ENCODE measurements at regions not wholly inside any gene's neighbourhood (a gene's known extent, or its start where the extent isn't known, plus 50 kb on each side); places are given as distances from the start of the nearest gene placed in this dataset.

DNA sequence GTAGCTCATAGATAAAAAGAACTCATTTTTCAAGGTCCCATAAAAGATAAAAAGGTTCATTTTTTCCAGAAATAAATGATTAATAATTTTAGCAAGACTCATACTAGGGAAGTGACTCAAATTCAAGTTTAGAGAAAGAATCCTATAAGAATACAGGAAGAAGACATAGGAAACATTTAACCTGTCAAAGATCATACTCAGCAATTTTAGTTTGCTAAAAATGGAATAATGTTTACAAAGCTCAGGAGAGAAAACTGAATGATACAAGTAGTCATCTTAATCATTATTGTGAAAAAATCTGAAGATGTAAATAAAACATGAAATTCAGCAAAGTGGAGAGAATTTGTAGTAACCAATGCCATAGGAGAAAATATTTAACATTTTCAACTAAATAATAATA, 926.6 kb downstream of the TBC1D32 start:
- ChIA-PET CTCF (interaction anchor here (0.6 to 1.1 kb wide), 2 partner anchors 418 to 430 kb away, joined by 3 to 6 read pairs; no protein-coding TSS in a partner anchor), POLR2A (no interaction called here)
- no peaks in the 10 kb centered on the region for H3K4me1 ChIP-seq (ENCODE audit: control insufficient read depth, insufficient read depth, low read length)
- H3K9me3 ChIP-seq (ENCODE audit: control insufficient read depth, insufficient read depth, low read depth, low read length) = no peaks in the 10 kb centered on the region
- no peak overlapping the region for H3K4me3 ChIP-seq (ENCODE audit: low read depth, low read length)
- H3K36me3 ChIP-seq (ENCODE audit: control insufficient read depth in 2 of 2, insufficient read depth in 1 of 2, low read length in 2 of 2) = no peaks in the 10 kb centered on the region
- no peak overlapping the region for H3K27ac ChIP-seq (ENCODE audit: extremely low read depth, low read depth, low read length)
- no peak for TF ChIP-seq ZNF146 (tag by site-specific recombination; IDR thresholded peaks at IDR 0.05)
- TF ChIP-seq, protein P1, sequence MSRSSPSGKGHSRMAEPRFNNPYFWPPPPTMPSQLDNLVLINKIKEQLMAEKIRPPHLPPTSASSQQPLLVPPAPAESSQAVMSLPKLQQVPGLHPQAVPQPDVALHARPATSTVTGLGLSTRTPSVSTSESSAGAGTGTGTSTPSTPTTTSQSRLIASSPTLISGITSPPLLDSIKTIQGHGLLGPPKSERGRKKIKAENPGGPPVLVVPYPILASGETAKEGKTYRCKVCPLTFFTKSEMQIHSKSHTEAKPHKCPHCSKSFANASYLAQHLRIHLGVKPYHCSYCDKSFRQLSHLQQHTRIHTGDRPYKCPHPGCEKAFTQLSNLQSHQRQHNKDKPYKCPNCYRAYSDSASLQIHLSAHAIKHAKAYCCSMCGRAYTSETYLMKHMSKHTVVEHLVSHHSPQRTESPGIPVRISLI (tag by site-specific recombination; IDR thresholded peaks at IDR 0.05) = no peak
- TF ChIP-seq ZNF138 (tag by site-specific recombination; IDR thresholded peaks at IDR 0.05; ENCODE audit: borderline replicate concordance) = no peak

DNA sequence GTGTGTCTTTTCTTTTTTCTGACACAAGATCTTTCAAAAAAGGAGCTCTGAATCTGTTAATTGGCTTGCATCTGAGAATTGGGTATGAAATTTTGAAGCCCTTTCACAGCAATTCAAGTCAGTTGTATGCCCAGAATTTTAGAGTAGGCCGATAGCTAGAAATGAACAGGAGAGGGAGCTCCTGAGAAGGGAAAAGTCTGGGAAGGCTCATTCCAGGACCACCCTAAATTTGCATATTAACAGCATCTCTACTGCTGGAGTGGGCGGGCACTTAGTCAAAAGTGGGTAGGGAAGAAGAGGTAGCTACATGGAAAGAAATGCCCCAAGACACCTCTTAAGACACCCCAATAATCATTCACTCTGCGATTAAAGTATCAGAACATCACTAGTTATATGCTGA, 928.3 kb downstream of the TBC1D32 start:
- ChIA-PET CTCF (interaction anchor here (0.6 to 1.3 kb wide), 10 partner anchors 22 to 996 kb away, joined by 3 to 7 read pairs (median 4); no protein-coding TSS in a partner anchor), POLR2A (no interaction called here)
- no peaks in the 10 kb centered on the region for H3K36me3 ChIP-seq (ENCODE audit: control insufficient read depth in 2 of 2, insufficient read depth in 1 of 2, low read length in 2 of 2)
- no peak overlapping the region for H3K27ac ChIP-seq (ENCODE audit: extremely low read depth, low read depth, low read length)
- no peak overlapping the region for H3K4me3 ChIP-seq (ENCODE audit: low read depth, low read length)
- TF ChIP-seq ZNF785 (tag by site-specific recombination; IDR thresholded peaks at IDR 0.05) = no peak
- TF ChIP-seq, protein P2, sequence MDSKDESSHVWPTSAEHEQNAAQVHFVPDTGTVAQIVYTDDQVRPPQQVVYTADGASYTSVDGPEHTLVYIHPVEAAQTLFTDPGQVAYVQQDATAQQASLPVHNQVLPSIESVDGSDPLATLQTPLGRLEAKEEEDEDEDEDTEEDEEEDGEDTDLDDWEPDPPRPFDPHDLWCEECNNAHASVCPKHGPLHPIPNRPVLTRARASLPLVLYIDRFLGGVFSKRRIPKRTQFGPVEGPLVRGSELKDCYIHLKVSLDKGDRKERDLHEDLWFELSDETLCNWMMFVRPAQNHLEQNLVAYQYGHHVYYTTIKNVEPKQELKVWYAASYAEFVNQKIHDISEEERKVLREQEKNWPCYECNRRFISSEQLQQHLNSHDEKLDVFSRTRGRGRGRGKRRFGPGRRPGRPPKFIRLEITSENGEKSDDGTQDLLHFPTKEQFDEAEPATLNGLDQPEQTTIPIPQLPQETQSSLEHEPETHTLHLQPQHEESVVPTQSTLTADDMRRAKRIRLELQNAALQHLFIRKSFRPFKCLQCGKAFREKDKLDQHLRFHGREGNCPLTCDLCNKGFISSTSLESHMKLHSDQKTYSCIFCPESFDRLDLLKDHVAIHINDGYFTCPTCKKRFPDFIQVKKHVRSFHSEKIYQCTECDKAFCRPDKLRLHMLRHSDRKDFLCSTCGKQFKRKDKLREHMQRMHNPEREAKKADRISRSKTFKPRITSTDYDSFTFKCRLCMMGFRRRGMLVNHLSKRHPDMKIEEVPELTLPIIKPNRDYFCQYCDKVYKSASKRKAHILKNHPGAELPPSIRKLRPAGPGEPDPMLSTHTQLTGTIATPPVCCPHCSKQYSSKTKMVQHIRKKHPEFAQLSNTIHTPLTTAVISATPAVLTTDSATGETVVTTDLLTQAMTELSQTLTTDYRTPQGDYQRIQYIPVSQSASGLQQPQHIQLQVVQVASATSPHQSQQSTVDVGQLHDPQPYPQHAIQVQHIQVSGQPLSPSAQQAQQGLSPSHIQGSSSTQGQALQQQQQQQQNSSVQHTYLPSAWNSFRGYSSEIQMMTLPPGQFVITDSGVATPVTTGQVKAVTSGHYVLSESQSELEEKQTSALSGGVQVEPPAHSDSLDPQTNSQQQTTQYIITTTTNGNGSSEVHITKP (tag by site-specific recombination; IDR thresholded peaks at IDR 0.05) = no peak
- TF ChIP-seq GLIS1 (tag by site-specific recombination; IDR thresholded peaks at IDR 0.05) = no peak
- TF ChIP-seq ZNF654 (tag by site-specific recombination; IDR thresholded peaks at IDR 0.05; ENCODE audit: low read depth) = peak; percentile 33
- no peak for TF ChIP-seq ZNF239 (tag by site-specific recombination; IDR thresholded peaks at IDR 0.05)
- TF ChIP-seq, protein P3, sequence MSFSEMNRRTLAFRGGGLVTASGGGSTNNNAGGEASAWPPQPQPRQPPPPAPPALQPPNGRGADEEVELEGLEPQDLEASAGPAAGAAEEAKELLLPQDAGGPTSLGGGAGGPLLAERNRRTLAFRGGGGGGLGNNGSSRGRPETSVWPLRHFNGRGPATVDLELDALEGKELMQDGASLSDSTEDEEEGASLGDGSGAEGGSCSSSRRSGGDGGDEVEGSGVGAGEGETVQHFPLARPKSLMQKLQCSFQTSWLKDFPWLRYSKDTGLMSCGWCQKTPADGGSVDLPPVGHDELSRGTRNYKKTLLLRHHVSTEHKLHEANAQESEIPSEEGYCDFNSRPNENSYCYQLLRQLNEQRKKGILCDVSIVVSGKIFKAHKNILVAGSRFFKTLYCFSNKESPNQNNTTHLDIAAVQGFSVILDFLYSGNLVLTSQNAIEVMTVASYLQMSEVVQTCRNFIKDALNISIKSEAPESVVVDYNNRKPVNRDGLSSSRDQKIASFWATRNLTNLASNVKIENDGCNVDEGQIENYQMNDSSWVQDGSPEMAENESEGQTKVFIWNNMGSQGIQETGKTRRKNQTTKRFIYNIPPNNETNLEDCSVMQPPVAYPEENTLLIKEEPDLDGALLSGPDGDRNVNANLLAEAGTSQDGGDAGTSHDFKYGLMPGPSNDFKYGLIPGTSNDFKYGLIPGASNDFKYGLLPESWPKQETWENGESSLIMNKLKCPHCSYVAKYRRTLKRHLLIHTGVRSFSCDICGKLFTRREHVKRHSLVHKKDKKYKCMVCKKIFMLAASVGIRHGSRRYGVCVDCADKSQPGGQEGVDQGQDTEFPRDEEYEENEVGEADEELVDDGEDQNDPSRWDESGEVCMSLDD (tag by site-specific recombination; IDR thresholded peaks at IDR 0.05) = no peak
- H3K9me3 ChIP-seq (ENCODE audit: control insufficient read depth, insufficient read depth, low read depth, low read length) = no peaks in the 10 kb centered on the region
- no peaks in the 10 kb centered on the region for H3K4me1 ChIP-seq (ENCODE audit: control insufficient read depth, insufficient read depth, low read length)

DNA sequence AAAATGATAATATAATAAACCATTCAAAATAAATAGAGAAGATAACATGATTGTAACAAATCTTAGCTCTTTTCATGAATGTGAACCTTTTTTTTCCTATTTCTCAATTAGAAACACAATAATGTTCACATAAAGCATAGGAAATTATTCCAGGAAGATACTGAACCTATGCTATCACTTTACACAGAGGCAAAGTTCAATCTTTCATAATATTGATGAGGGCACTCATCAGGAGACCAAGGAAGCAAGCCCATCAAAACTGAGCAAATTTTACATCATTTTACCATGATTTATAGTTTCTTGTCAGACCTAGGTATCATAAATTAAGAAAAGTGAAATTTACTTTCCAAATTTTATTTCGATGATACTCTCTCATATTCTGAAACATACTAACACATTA, 938.5 kb downstream of the TBC1D32 start:
- CTCF ChIA-PET = no interaction called here
- POLR2A ChIA-PET = no interaction called here
- H3K4me3 ChIP-seq (ENCODE audit: low read depth, low read length) = no peak overlapping the region
- H3K36me3 ChIP-seq (ENCODE audit: control insufficient read depth in 2 of 2, insufficient read depth in 1 of 2, low read length in 2 of 2) = no peaks in the 10 kb centered on the region
- no peaks in the 10 kb centered on the region for H3K4me1 ChIP-seq (ENCODE audit: control insufficient read depth, insufficient read depth, low read length)
- no peaks in the 10 kb centered on the region for H3K9me3 ChIP-seq (ENCODE audit: control insufficient read depth, insufficient read depth, low read depth, low read length)
- H3K27ac ChIP-seq (ENCODE audit: extremely low read depth, low read depth, low read length) = no peak overlapping the region
- TF ChIP-seq ZNF623 (tag by site-specific recombination; IDR thresholded peaks at IDR 0.05) (no peak), ZNF510 (tag by site-specific recombination; IDR thresholded peaks at IDR 0.05; ENCODE audit: insufficient replicate concordance) (no peak), ZNF37A (tag by site-specific recombination; IDR thresholded peaks at IDR 0.05) (no peak), ZNF10 (tag by site-specific recombination; IDR thresholded peaks at IDR 0.05) (no peak), ZNF133 (tag by site-specific recombination; IDR thresholded peaks at IDR 0.05) (no peak), ZNF121 (tag by site-specific recombination; IDR thresholded peaks at IDR 0.05) (no peak), ZNF423 (tag by site-specific recombination; IDR thresholded peaks at IDR 0.05) (no peak), MEIS1 (CRISPR knock-in tag; IDR thresholded peaks at IDR 0.05; ENCODE audit: borderline replicate concordance) (no peak), GLI4 (tag by site-specific recombination; IDR thresholded peaks at IDR 0.05) (no peak), ZNF266 (tag by site-specific recombination; IDR thresholded peaks at IDR 0.05; ENCODE audit: low read depth) (no peak)
- TF ChIP-seq, protein P4, sequence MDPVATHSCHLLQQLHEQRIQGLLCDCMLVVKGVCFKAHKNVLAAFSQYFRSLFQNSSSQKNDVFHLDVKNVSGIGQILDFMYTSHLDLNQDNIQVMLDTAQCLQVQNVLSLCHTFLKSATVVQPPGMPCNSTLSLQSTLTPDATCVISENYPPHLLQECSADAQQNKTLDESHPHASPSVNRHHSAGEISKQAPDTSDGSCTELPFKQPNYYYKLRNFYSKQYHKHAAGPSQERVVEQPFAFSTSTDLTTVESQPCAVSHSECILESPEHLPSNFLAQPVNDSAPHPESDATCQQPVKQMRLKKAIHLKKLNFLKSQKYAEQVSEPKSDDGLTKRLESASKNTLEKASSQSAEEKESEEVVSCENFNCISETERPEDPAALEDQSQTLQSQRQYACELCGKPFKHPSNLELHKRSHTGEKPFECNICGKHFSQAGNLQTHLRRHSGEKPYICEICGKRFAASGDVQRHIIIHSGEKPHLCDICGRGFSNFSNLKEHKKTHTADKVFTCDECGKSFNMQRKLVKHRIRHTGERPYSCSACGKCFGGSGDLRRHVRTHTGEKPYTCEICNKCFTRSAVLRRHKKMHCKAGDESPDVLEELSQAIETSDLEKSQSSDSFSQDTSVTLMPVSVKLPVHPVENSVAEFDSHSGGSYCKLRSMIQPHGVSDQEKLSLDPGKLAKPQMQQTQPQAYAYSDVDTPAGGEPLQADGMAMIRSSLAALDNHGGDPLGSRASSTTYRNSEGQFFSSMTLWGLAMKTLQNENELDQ (tag by site-specific recombination; IDR thresholded peaks at IDR 0.05; ENCODE audit: low read depth) = no peak

All from HEK293 (cell line).